Gastroesophageal sphincter (tissue), 2 donors: ENCODE measurements at regions not wholly inside any gene's neighbourhood (a gene's known extent, or its start where the extent isn't known, plus 50 kb on each side); places are given as distances from the start of the nearest gene placed in this dataset.

Experiments used
- POLR2A ChIP-seq, 2 donors: fragments of 450-650 bp; IDR thresholded peaks; one replicate each; pipeline ENCODE4 v1.6.1; 2017; ENCODE audit warnings: antibody characterized with exemption in 2 of 2, mild to moderate bottlenecking in 2 of 2, moderate library complexity in 1 of 2
- POLR2AphosphoS5 ChIP-seq: sonication (generic); formaldehyde crosslinking; IDR thresholded peaks from one replicate; pipeline ENCODE4 v1.6.1; 2017; ENCODE audit warnings: antibody characterized with exemption

- TF ChIP-seq POLR2AphosphoS5 = no peak
- TF ChIP-seq POLR2A (IDR thresholded peaks at IDR 0.05) = no peak
Measured at GRCh38 chr1:201598973-201599372, 60.0 kb downstream of the NAV1 start.
